Stimulated activated CD8-positive, alpha-beta memory T cell treated with anti-CD3 and anti-CD28 coated beads, Interleukin-4, amount 100 ng/mL, for 1 hour (primary cell): ENCODE measurements at regions not wholly inside any gene's neighbourhood (a gene's known extent, or its start where the extent isn't known, plus 50 kb on each side); places are given as distances from the start of the nearest gene placed in this dataset.
"Not testable (repeated sequence)": the region's sequence is repeated elsewhere in the genome, so short reads cannot be mapped to it uniquely, and the experiment has no call there.

Experiments
- DNase-seq, 2 donors: peaks; one replicate each; pipeline ENCODE4 v3.0.0-alpha.2; 2020; ENCODE audit warnings: low read depth in 2 of 2, low spot score in 1 of 2

DNA sequence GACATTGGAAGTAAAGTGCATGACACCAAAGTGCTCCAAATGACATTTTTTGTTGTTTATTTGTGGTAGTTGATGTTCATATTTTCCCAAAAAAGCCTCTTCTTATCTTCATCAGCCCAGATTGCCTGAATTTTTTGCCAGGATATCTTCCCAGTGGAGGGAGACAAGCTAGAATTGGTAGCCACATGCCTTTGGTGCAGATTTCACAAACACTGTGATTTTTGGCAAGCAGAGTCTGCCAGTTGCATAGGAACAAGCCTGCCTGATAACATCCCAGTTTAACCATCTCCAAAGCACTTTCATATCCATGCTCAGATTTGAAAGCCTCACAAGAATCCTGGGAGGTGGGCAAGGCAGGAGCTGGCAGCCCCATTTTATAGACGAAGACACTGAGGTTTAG is 102.3 kb upstream of the SYT13 start:
- DNase-seq, result no peak

DNA sequence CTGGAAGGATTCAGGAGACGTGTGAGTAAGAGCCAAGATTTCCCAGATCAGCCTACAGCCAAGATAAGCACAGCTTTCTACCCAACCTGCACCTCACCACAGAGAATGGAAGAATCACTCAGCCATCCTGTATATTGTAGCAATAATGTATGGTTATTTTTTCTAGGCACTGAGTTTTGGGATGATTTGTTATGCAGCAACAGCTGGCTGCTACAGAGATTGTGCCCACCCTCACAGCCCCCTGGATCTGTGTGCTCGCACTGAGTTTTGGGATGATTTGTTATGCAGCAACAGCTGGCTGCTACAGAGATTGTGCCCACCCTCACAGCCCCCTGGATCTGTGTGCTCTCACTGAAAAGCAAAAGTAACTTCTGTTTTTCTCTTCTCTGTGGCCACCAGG is 101.7 kb upstream of the SYT13 start:
- not testable (repeated sequence) for DNase-seq

DNA sequence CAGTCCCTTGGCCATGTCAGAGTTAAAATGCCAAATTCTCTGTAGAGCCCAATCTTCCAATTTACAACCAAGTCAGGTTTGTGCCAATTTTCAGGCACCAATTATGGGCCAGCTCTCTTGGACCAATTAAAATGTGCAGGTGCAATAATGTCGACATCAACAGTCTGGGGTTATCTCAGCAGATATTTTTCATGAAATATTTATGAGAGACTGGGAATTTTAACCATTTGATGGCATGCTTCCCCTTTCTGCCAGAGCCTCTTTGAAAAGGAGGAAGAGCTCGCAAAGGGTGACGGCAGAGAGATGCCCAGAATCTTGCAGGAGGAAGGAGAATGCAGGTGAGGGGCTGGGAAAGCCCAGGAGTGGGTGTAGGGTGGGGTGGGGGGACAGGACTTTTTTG is 100.8 kb upstream of the SYT13 start:
- DNase-seq, result no peak

DNA sequence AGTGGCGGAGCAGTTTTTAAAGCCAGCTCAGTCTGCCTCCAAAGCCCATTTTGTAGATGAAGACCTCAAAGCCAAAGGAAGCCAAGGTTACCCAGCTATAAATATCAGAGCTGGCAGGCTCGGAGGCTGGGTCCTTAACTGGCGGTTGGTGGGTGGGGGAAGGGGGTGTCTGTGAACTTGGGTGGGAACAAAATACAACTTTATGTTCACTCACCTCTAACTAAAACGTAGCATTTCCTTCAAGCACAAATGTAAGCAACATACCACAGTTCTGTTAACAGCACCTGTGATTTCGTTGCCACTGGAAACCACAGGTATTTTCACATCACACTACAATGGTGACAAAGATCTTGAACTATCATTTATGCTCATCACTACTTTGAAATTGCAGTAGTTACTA is 99.7 kb upstream of the SYT13 start:
- DNase-seq, result no peak

DNA sequence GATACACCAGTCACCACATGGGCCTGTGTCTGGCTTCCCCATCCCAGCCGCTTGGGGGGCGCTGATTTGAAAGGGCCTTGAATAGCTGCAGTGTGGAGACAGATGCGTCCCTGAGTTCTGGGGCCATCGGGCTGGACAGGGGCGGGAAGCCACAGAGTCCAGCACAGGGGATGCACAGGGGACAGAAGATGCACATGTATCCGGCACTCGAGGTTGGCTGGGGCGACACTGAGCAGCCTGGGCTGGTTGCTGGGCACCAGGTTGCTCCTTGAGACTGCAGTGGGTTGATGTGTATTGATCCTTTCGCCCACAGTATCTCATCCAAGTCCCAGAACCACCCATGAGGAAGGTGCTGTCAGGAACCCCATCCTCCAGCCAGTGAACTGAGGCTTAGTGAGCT is 99.3 kb upstream of the SYT13 start:
- DNase-seq, result no peak

DNA sequence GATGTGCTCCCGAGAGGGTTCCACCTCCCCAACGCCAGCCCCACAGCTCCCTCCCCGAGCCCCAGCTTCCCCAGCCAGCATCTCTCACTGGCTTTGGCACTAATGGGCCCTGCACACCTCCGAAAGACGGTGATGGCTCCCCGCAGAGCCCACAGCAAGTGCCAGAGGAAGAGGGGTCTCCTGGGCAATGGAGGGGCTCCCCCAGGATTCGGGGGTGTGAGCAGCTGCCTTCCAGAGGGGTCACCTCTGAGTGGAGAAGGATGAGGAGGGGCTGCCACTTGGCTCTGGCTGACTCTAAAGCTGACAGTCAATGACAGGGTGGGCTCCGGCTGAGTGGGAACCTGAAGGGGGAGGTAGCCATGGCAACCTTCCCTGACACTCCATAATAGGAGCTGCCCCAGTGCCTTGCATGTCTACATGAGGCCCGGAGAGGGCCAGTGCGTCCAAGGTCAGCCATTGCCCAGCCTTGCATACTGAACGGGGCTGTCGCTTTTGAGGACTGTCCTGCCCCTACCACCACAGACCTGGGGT is 98.6 kb upstream of the SYT13 start:
- no peak for DNase-seq

- DNase-seq, result no peak
Observed at GRCh38 chr11:45384016-45384415, 97.9 kb upstream of the SYT13 start.

GRCh38 chr11:45383224-45383623 is 97.1 kb upstream of the SYT13 start:
- no peak for DNase-seq

- DNase-seq, result no peak
Observed at GRCh38 chr11:45382133-45382878, 96.2 kb upstream of the SYT13 start.

- no peak for DNase-seq
Observed at GRCh38 chr11:45379162-45379863, 93.2 kb upstream of the SYT13 start.

GRCh38 chr11:45378516-45378915 is 92.4 kb upstream of the SYT13 start:
- no peak for DNase-seq

- DNase-seq, result no peak
Observed at GRCh38 chr11:45374653-45375059, 88.5 kb upstream of the SYT13 start.

- no peak for DNase-seq
Observed at GRCh38 chr11:45374130-45374529, 88.0 kb upstream of the SYT13 start.

DNA sequence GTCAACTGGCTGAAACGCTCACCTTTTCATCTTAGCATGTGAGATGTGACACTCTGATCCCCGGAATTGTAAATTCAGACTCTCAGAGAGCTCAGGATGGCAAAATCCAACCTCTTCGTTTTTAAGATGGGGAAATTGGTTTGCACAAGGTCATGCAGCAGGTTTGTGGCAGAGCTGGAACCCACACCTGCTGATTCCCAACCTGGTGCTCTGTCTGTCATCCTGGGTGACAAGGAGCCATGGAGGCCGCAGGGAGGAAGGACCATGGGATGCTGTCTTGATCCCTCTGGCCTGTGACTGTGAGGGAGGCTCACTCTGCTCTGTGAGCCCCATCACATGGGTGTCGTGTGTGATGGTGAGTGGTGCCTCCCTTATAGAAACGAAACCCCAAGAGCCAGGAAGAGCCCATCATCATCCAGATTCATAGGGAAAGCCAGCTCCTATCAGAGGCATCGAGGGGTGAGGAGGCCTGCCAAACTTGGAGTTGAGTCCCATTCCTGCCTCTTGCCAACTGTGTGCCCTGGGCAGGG is 87.4 kb upstream of the SYT13 start:
- no peak for DNase-seq

- not testable (repeated sequence) for DNase-seq
Observed at GRCh38 chr11:45372414-45372813, 86.3 kb upstream of the SYT13 start.

- peak; percentile 19 to 39 for DNase-seq
Observed at GRCh38 chr11:45371251-45372115, 85.3 kb upstream of the SYT13 start.

- DNase-seq, result no peak
Observed at GRCh38 chr11:45369313-45369712, 83.2 kb upstream of the SYT13 start.

DNA sequence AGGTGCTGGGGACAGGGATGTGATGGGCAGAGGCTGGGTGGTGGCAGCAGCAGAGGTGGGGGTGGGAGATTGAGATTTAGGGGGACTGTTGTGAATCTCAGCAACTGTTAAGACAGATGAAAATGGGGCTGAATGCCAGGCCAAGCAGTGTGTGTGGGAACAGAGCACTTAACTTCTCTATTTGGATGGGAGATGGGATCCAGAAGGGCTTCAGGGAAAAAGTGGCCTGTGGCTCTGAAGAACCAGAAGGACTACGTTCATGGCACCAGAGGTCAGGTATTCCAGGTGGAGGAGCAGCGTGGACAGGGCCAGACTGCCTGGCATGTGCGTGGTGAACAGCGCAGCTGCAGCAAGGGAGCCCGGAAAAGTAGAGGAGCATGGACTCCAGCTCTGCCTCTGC is 82.6 kb upstream of the SYT13 start:
- DNase-seq, result no peak

- DNase-seq, result no peak
Observed at GRCh38 chr11:45366619-45367190, 80.6 kb upstream of the SYT13 start.

GRCh38 chr11:45365961-45366618 is 79.9 kb upstream of the SYT13 start:
- no peak for DNase-seq
